Subcutaneous abdominal adipose tissue (tissue), 5 donors: ENCODE measurements at regions not wholly inside any gene's neighbourhood (a gene's known extent, or its start where the extent isn't known, plus 50 kb on each side); places are given as distances from the start of the nearest gene placed in this dataset.

ENCODE experiments used
- H3K27ac ChIP-seq: one replicate; pipeline ENCODE4 v1.7.0; 2013; ENCODE audit warnings: low read depth, mild to moderate bottlenecking, inconsistent platforms, low read length, moderate library complexity
- H3K27me3 ChIP-seq, 5 donors: one replicate each; pipeline ENCODE4 v1.7.0; 2013; ENCODE audit warnings: low read length in 5 of 5, inconsistent platforms in 1 of 5; ENCODE audit not compliant: control insufficient read depth in 5 of 5, insufficient read depth in 4 of 5
- H3K36me3 ChIP-seq, 5 donors: one replicate each; pipeline ENCODE4 v1.7.0; 2013; ENCODE audit warnings: low read length in 5 of 5; ENCODE audit not compliant: control insufficient read depth in 5 of 5, insufficient read depth in 5 of 5
- H3K4me1 ChIP-seq, 5 donors: one replicate each; pipeline ENCODE4 v1.7.0; 2013; ENCODE audit warnings: low read length in 5 of 5, mild to moderate bottlenecking in 3 of 5, moderate library complexity in 1 of 5; ENCODE audit not compliant: control insufficient read depth in 5 of 5, insufficient read depth in 5 of 5
- H3K4me3 ChIP-seq, 5 donors: one replicate each; pipeline ENCODE4 v1.7.0; 2013; ENCODE audit warnings: low read length in 5 of 5, low read depth in 1 of 5
- H3K9ac ChIP-seq, 5 donors: one replicate each; pipeline ENCODE4 v1.7.0; 2013; ENCODE audit warnings: low read length in 5 of 5, mild to moderate bottlenecking in 4 of 5, moderate library complexity in 3 of 5
- H3K9me3 ChIP-seq, 5 donors: one replicate each; pipeline ENCODE4 v1.7.0; 2013; ENCODE audit warnings: low read length in 5 of 5; ENCODE audit not compliant: control insufficient read depth in 5 of 5
- donor health status: healthy.
- donor health status: healthy.
- donor health status: healthy.
- donor health status: healthy.
- donor health status: healthy.

DNA sequence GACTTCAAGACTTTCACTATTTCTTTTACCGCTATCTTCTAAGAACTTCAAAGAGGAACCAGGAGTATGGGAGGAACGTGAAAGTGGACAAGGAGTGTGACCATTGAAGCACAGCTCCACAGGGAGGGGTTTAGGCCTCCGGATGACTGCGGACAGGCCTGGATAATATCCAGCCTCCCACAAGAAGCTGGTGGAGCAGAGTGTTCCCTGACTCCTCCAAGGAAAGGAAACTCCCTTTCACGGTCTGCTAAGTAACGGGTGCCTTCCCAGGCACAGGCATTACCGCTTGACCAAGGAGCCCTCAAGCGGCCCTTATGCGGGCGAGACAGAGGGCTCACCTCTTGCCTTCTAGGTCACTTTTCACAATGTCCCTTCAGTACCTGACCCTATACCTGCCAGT lies 267.0 kb downstream of the RPL10L start:
- H3K4me1 ChIP-seq: no peaks in the 10 kb centered on the region
- H3K9ac ChIP-seq: no peak overlapping the region
- no peaks in the 10 kb centered on the region for H3K27me3 ChIP-seq
- H3K27ac ChIP-seq: no peak overlapping the region
- H3K9me3 ChIP-seq: peaks cover 0 to 5% (median 0%) of the 10 kb centered on the region in 5 donors
- H3K4me3 ChIP-seq: no peak overlapping the region
- no peaks in the 10 kb centered on the region for H3K36me3 ChIP-seq

DNA sequence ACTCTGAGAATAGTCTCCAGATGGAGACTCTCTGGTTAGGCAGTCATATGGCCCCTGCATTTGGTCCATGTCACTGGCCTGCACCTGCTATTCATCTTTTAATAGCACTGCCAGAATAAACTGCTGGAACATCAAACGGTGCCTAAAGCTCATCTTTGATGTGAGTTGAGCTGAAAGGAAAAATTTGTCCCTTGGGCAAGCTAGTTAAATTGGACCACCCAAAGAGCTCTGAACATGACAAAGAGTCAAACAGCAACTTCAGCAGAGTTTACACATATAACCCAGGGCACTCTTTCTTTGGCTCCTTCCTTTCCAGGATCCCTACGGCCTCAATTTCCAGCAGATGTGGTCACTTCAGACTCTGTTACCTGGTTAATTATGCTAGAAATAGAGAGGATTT lies 269.9 kb downstream of the RPL10L start:
- Histone ChIP-seq H3K9ac (no peak overlapping the region), H3K27ac (no peak overlapping the region), H3K27me3 (no peaks in the 10 kb centered on the region), H3K4me1 (no peaks in the 10 kb centered on the region), H3K4me3 (no peak overlapping the region), H3K36me3 (no peaks in the 10 kb centered on the region), H3K9me3 (peaks cover 0 to 5% (median 2%) of the 10 kb centered on the region in 5 donors)

DNA sequence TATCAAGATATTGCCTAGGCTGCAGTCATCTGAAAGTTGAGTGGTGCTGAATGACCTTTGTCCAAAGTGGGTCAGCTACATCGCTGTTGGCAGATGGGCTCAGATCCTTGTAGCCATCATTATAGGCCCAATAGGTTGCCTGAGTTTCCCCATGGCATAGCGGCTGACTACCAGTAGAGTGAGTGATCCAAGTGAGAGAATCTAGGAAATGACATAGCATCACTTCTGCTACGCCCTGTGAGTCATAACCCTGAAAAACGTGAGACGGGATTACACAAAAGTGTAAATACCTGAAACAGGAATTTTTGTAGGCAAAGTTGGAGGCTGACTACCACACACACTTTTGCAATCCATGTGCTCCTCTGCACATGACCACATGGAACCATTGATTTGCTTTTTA lies 273.3 kb downstream of the RPL10L start:
- H3K36me3 ChIP-seq: no peaks in the 10 kb centered on the region
- H3K27me3 ChIP-seq: no peaks in the 10 kb centered on the region
- H3K4me3 ChIP-seq: no peak overlapping the region
- H3K9ac ChIP-seq: no peak overlapping the region
- peaks cover 0 to 5% (median 0%) of the 10 kb centered on the region in 5 donors for H3K9me3 ChIP-seq
- H3K4me1 ChIP-seq: no peaks in the 10 kb centered on the region
- H3K27ac ChIP-seq: no peak overlapping the region

DNA sequence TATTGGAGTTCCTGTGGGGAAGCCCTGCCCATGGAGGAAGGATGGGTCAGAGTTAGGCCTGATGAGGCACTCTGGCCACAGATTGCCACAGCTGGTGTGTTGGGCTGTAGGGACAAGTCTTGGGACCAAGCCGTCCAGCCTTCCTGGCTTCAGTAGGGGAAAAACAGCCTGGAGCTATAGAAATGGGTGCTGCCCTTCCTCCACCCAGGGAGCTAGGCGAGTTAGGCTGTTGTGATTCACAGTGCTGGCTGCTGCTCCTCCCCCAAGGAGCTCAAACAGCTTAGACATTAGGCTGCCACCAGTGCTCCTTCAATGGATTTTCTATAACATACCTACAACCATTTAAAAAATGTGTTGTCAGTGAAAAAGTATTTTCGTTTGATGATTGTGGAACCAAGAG lies 274.3 kb downstream of the RPL10L start:
- no peak overlapping the region for H3K4me3 ChIP-seq
- no peak overlapping the region for H3K9ac ChIP-seq
- no peaks in the 10 kb centered on the region for H3K27me3 ChIP-seq
- H3K36me3 ChIP-seq: no peaks in the 10 kb centered on the region
- H3K4me1 ChIP-seq: no peaks in the 10 kb centered on the region
- H3K27ac ChIP-seq: no peak overlapping the region
- H3K9me3 ChIP-seq: peaks cover 0 to 5% (median 0%) of the 10 kb centered on the region in 5 donors

DNA sequence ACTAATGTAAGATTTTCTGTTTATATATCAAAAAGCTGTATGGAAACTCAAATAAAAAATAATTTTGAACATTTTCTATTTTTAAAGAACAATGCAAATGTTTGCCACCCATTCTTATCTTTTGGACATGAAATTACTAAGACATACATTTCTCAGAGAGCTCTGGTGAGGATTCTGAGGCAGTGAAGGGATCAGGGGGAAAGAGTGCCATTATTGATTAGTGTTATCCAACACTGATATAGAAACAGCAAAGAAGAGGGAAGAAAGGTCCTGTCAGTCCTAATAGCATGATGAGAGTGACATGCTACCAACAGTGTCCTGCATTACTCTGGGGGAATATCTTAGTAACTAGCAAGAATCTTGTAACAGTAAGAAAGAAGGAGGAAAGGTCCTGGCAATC lies 282.2 kb downstream of the RPL10L start:
- no peak overlapping the region for H3K27ac ChIP-seq
- H3K4me3 ChIP-seq: no peak overlapping the region
- H3K9me3 ChIP-seq: no peaks in the 10 kb centered on the region
- no peaks in the 10 kb centered on the region for H3K36me3 ChIP-seq
- H3K27me3 ChIP-seq: no peaks in the 10 kb centered on the region
- no peak overlapping the region for H3K9ac ChIP-seq
- peaks cover 0 to 5% (median 0%) of the 10 kb centered on the region in 5 donors for H3K4me1 ChIP-seq

DNA sequence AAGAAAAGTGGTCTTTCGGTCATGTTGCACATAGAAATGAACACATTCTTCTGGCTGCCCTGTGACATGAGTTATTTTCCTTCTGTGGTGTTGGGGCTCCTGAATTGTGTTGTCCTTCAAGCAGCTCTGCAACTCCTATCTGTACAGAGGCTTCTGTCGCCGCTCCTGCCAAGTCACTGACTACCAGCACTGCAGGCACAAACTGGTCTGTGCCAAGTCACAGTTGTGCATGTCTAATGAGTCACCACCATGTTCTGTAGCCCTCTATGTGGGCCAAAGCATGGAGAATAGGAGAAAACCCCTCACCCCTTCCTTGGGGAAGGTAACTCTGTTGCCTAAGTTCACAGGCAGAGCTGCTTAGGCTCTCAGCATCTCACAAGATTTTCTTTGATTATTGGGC lies 283.3 kb downstream of the RPL10L start:
- no peaks in the 10 kb centered on the region for H3K36me3 ChIP-seq
- H3K9me3 ChIP-seq: no peaks in the 10 kb centered on the region
- H3K4me1 ChIP-seq: peaks cover 0 to 5% (median 0%) of the 10 kb centered on the region in 5 donors
- H3K4me3 ChIP-seq: no peak overlapping the region
- H3K9ac ChIP-seq: no peak overlapping the region
- H3K27ac ChIP-seq: no peak overlapping the region
- no peaks in the 10 kb centered on the region for H3K27me3 ChIP-seq

DNA sequence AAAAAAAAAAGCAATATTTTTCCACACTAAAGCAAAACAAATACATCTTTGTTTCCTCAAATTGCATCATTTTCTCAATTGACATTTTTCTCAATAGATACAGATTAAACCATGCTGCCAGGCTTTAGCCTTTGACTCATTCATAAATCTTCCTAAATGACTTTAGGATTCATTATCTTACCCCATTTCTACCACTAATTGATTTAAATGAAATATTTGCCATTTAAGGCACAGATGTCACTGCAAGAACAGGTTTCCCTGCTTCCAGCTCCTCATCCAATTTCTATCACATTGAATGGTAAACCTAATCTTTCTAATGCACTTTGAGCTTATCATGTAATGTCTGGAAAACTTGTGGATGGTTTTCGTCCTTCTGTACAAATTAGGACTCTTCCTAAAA lies 298.7 kb downstream of the RPL10L start:
- Histone ChIP-seq H3K9ac (no peak overlapping the region), H3K4me3 (no peak overlapping the region), H3K9me3 (no peaks in the 10 kb centered on the region), H3K27me3 (no peaks in the 10 kb centered on the region), H3K36me3 (no peaks in the 10 kb centered on the region), H3K4me1 (no peaks in the 10 kb centered on the region), H3K27ac (no peak overlapping the region)

DNA sequence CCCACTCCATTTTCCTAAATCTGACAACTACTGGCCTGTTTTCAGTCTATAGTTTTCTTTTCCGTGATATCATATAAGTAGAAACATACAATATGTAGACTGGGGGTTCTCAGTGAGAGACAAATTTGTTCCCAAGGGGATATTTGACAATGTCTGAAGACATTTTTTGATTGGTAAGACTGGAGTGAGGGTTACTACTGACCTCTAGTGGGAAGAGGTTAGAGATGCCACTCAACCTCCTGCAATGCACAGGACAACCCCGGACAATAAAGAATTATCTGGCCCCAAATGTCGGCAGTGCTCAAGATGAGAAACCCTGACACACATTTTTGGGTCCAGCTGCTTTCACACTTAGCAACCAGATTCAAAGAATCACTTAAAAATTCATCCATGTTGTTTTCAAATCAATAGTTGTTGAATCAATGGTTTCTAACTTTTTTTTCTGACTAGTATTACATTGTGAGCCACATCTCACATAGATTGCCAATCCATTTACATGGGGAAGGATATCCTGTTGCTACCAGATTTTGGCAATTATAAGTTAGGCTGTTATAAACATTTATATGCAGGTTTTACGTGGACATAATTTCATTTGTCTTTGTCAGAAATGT lies 307.1 kb downstream of the RPL10L start:
- Histone ChIP-seq H3K4me3 (no peak overlapping the region), H3K27ac (no peak overlapping the region), H3K36me3 (no peaks in the 10 kb centered on the region), H3K9ac (no peak overlapping the region), H3K27me3 (no peaks in the 10 kb centered on the region), H3K9me3 (peaks cover 0 to 3% (median 0%) of the 10 kb centered on the region in 5 donors), H3K4me1 (no peaks in the 10 kb centered on the region)

DNA sequence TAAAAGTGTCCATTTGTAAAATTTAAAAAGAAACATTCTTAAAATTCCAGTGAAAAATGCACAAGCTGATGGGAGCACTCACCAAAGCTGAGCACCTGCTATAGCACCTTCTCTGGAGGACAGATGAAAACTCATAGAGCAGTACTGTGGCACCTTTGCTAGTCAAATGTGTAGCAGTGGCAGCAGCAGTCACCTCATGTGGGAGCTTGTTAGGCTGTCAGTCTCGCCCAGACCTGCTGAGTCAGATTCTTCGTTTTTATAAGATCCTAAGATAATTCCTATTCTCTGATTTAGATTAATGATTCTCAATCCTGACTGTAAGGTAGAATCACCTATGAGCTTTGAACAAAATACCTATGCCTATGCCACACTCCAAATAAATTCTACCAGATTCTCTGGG lies 325.8 kb downstream of the RPL10L start:
- no peaks in the 10 kb centered on the region for H3K36me3 ChIP-seq
- H3K4me1 ChIP-seq: no peaks in the 10 kb centered on the region
- no peaks in the 10 kb centered on the region for H3K9me3 ChIP-seq
- no peak overlapping the region for H3K9ac ChIP-seq
- no peaks in the 10 kb centered on the region for H3K27me3 ChIP-seq
- no peak overlapping the region for H3K27ac ChIP-seq
- no peak overlapping the region for H3K4me3 ChIP-seq

DNA sequence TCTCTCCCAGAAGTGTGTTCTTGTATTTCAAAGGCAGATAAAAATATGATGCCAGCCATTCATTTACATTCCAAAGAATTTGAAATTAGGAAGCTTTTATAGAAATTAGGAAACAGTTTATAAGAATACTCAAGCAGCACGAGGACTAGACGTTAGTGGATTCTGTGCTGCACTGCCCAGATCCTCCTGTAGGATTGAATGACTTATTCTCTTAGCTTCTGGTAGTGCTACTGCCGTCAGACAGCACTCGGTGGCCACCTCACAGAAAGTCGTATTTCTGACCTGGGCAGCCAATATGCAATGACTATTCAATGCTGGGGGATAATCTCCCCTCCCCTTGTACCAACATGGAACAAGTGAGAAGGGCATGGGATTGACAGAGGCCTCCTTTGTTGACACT lies 326.4 kb downstream of the RPL10L start:
- Histone ChIP-seq H3K4me1 (no peaks in the 10 kb centered on the region), H3K9ac (no peak overlapping the region), H3K9me3 (no peaks in the 10 kb centered on the region), H3K36me3 (no peaks in the 10 kb centered on the region), H3K27ac (no peak overlapping the region), H3K27me3 (no peaks in the 10 kb centered on the region), H3K4me3 (no peak overlapping the region)

DNA sequence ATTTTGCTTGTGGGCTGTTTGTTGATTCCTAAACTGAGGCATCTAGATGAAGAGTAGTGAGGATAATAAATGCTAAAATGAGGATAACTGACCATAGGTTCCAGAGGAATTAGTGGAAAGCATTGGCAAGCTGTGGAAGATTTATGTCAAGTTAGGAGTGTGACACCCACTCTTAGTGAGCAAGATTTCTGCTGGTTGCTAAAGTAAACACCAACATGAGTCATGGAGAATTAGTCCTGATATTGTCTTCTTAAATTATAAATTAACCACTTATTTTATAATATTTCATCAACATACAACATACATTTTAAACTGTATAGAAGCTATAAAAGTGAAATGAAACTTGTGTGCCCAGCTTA lies 328.2 kb downstream of the RPL10L start:
- Histone ChIP-seq H3K36me3 (no peaks in the 10 kb centered on the region), H3K27me3 (no peaks in the 10 kb centered on the region), H3K27ac (no peak overlapping the region), H3K4me3 (no peak overlapping the region), H3K4me1 (no peaks in the 10 kb centered on the region), H3K9me3 (no peaks in the 10 kb centered on the region), H3K9ac (no peak overlapping the region)
